ENCODE measurements at regions not wholly inside any gene's neighbourhood (a gene's known extent, or its start where the extent isn't known, plus 50 kb on each side); places are given as distances from the start of the nearest gene placed in this dataset.

DNA sequence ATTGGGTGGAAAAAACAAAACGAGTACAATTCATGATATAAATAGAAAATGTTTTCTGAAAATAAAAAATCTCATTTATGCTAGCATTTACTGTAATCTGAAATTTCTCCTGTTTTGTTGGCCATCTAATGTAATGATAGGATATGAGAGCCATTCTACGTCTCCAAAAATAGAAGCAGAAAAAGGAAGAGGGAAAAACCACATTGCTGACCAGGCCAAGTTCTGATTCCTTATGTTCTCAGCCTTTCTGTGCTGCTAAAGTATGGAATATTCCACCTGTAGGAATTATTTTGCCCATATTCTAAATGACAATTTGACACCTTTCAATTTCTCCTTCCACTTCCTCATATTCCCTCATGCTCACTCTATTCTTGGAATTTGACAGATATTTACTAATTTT, 110.2 kb downstream of the TBXT start:
- TF ChIP-seq MXI1 (conservative IDR thresholded peaks at IDR 0.05; ENCODE audit: poor library complexity, severe bottlenecking) (no peak), RAD21 (conservative IDR thresholded peaks at IDR 0.05) (no peak), POLR2AphosphoS5 (IDR thresholded peaks at IDR 0.05) (no peak), EZH2 (IDR thresholded peaks at IDR 0.05; ENCODE audit: borderline replicate concordance, insufficient read depth, low read length, poor library complexity, severe bottlenecking) (no peak), EP300 (conservative IDR thresholded peaks at IDR 0.05; ENCODE audit: poor library complexity, severe bottlenecking) (no peak), SMC3 (conservative IDR thresholded peaks at IDR 0.05; ENCODE audit: poor library complexity) (no peak), TAF1 (IDR thresholded peaks at IDR 0.05; ENCODE audit: low read depth) (no peak)
- TF ChIP-seq, protein P1, sequence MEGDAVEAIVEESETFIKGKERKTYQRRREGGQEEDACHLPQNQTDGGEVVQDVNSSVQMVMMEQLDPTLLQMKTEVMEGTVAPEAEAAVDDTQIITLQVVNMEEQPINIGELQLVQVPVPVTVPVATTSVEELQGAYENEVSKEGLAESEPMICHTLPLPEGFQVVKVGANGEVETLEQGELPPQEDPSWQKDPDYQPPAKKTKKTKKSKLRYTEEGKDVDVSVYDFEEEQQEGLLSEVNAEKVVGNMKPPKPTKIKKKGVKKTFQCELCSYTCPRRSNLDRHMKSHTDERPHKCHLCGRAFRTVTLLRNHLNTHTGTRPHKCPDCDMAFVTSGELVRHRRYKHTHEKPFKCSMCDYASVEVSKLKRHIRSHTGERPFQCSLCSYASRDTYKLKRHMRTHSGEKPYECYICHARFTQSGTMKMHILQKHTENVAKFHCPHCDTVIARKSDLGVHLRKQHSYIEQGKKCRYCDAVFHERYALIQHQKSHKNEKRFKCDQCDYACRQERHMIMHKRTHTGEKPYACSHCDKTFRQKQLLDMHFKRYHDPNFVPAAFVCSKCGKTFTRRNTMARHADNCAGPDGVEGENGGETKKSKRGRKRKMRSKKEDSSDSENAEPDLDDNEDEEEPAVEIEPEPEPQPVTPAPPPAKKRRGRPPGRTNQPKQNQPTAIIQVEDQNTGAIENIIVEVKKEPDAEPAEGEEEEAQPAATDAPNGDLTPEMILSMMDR (IDR thresholded peaks at IDR 0.05; ENCODE audit: poor library complexity, severe bottlenecking) = no peak
- TF ChIP-seq, protein P2, sequence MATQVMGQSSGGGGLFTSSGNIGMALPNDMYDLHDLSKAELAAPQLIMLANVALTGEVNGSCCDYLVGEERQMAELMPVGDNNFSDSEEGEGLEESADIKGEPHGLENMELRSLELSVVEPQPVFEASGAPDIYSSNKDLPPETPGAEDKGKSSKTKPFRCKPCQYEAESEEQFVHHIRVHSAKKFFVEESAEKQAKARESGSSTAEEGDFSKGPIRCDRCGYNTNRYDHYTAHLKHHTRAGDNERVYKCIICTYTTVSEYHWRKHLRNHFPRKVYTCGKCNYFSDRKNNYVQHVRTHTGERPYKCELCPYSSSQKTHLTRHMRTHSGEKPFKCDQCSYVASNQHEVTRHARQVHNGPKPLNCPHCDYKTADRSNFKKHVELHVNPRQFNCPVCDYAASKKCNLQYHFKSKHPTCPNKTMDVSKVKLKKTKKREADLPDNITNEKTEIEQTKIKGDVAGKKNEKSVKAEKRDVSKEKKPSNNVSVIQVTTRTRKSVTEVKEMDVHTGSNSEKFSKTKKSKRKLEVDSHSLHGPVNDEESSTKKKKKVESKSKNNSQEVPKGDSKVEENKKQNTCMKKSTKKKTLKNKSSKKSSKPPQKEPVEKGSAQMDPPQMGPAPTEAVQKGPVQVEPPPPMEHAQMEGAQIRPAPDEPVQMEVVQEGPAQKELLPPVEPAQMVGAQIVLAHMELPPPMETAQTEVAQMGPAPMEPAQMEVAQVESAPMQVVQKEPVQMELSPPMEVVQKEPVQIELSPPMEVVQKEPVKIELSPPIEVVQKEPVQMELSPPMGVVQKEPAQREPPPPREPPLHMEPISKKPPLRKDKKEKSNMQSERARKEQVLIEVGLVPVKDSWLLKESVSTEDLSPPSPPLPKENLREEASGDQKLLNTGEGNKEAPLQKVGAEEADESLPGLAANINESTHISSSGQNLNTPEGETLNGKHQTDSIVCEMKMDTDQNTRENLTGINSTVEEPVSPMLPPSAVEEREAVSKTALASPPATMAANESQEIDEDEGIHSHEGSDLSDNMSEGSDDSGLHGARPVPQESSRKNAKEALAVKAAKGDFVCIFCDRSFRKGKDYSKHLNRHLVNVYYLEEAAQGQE (IDR thresholded peaks at IDR 0.05; ENCODE audit: borderline replicate concordance) = no peak

All from neural cell (in vitro differentiated cells).